ENCODE measurements at regions not wholly inside any gene's neighbourhood (a gene's known extent, or its start where the extent isn't known, plus 50 kb on each side); places are given as distances from the start of the nearest gene placed in this dataset.

GRCh38 chr12:19026034-19026433 lies 103.5 kb upstream of the PLEKHA5 start:
- DNase-seq (ENCODE audit: low read depth), result no peak
- Histone ChIP-seq H3K27ac (ENCODE audit: low read depth, low read length) (no peak overlapping the region), H2AFZ (ENCODE audit: low read depth, low read length) (no peak overlapping the region), H3K36me3 (ENCODE audit: insufficient read depth, low read length) (no peaks in the 10 kb centered on the region), H4K20me1 (ENCODE audit: insufficient read depth, low read length) (no peaks in the 10 kb centered on the region), H3K4me2 (ENCODE audit: low read length) (no peak overlapping the region), H3K27me3 (ENCODE audit: insufficient read depth, low read length) (no peaks in the 10 kb centered on the region), H3K4me3 (ENCODE audit: insufficient read depth, low read depth, low read length) (no peak overlapping the region), H3K4me1 (ENCODE audit: insufficient read depth, low read length) (peaks cover 6% of the 10 kb centered on the region), H3K9me3 (ENCODE audit: insufficient read depth, low read depth, low read length) (no peaks in the 10 kb centered on the region), H3K79me2 (ENCODE audit: insufficient read depth, low read length) (no peaks in the 10 kb centered on the region), H3K9ac (ENCODE audit: low read length) (no peak overlapping the region)
- TF ChIP-seq EZH2 (IDR thresholded peaks at IDR 0.05; ENCODE audit: insufficient read depth, low read length) (no peak), CTCF (IDR thresholded peaks at IDR 0.05; ENCODE audit: insufficient read depth, low read depth, low read length) (no peak)
- H3K27me3 Mint-ChIP-seq (ENCODE audit: low read depth, unreplicated experiment), result no peaks in the 10 kb centered on the region
- no peak for FAIRE-seq
- no peaks in the 10 kb centered on the region for H3K36me3 Mint-ChIP-seq (ENCODE audit: low read depth, unreplicated experiment)
- H3K4me3 Mint-ChIP-seq (ENCODE audit: unreplicated experiment), result no peak overlapping the region
- no peaks in the 10 kb centered on the region for H3K9me3 Mint-ChIP-seq (ENCODE audit: unreplicated experiment)
- peaks cover 20% of the 10 kb centered on the region for H3K4me1 Mint-ChIP-seq (ENCODE audit: low read depth, unreplicated experiment)
- H3K27ac Mint-ChIP-seq (ENCODE audit: unreplicated experiment), result no peak overlapping the region

- peaks cover 10% of the 10 kb centered on the region for H3K4me1 ChIP-seq (ENCODE audit: insufficient read depth, low read length)
- no peaks in the 10 kb centered on the region for H4K20me1 ChIP-seq (ENCODE audit: insufficient read depth, low read length)
- no peak overlapping the region for H3K4me3 ChIP-seq (ENCODE audit: insufficient read depth, low read depth, low read length)
- Mint-ChIP-seq H3K27ac (ENCODE audit: unreplicated experiment) (peak overlapping the region; percentile 20), H3K9me3 (ENCODE audit: unreplicated experiment) (peaks cover 1% of the 10 kb centered on the region), H3K4me1 (ENCODE audit: low read depth, unreplicated experiment) (peaks cover 14% of the 10 kb centered on the region), H3K4me3 (ENCODE audit: unreplicated experiment) (no peak overlapping the region), H3K36me3 (ENCODE audit: low read depth, unreplicated experiment) (no peaks in the 10 kb centered on the region), H3K27me3 (ENCODE audit: low read depth, unreplicated experiment) (no peaks in the 10 kb centered on the region)
- FAIRE-seq, result no peak
- DNase-seq (ENCODE audit: low read depth), result no peak
- no peak overlapping the region for H2AFZ ChIP-seq (ENCODE audit: low read depth, low read length)
- H3K79me2 ChIP-seq (ENCODE audit: insufficient read depth, low read length), result no peaks in the 10 kb centered on the region
- H3K27me3 ChIP-seq (ENCODE audit: insufficient read depth, low read length), result no peaks in the 10 kb centered on the region
- no peak overlapping the region for H3K4me2 ChIP-seq (ENCODE audit: low read length)
- no peaks in the 10 kb centered on the region for H3K9me3 ChIP-seq (ENCODE audit: insufficient read depth, low read depth, low read length)
- H3K27ac ChIP-seq (ENCODE audit: low read depth, low read length), result no peak overlapping the region
- no peaks in the 10 kb centered on the region for H3K36me3 ChIP-seq (ENCODE audit: insufficient read depth, low read length)
- no peak overlapping the region for H3K9ac ChIP-seq (ENCODE audit: low read length)
- no peak for TF ChIP-seq EZH2 (IDR thresholded peaks at IDR 0.05; ENCODE audit: insufficient read depth, low read length)
These were observed 102.7 kb upstream of the PLEKHA5 start for GRCh38 chr12:19026614-19027488.

- peaks cover 12% of the 10 kb centered on the region for H3K4me1 Mint-ChIP-seq (ENCODE audit: low read depth, unreplicated experiment)
- peaks cover 14% of the 10 kb centered on the region for H3K9me3 Mint-ChIP-seq (ENCODE audit: unreplicated experiment)
- no peak for DNase-seq (ENCODE audit: low read depth)
- H3K4me3 Mint-ChIP-seq (ENCODE audit: unreplicated experiment), result no peak overlapping the region
- Histone ChIP-seq H3K9me3 (ENCODE audit: insufficient read depth, low read depth, low read length) (peaks cover 9% of the 10 kb centered on the region), H2AFZ (ENCODE audit: low read depth, low read length) (no peak overlapping the region), H3K4me1 (ENCODE audit: insufficient read depth, low read length) (peaks cover 10% of the 10 kb centered on the region), H3K36me3 (ENCODE audit: insufficient read depth, low read length) (no peaks in the 10 kb centered on the region), H3K4me3 (ENCODE audit: insufficient read depth, low read depth, low read length) (no peak overlapping the region), H3K27ac (ENCODE audit: low read depth, low read length) (peak overlapping the region; percentile 41), H3K79me2 (ENCODE audit: insufficient read depth, low read length) (no peaks in the 10 kb centered on the region), H3K4me2 (ENCODE audit: low read length) (no peak overlapping the region), H3K9ac (ENCODE audit: low read length) (no peak overlapping the region), H3K27me3 (ENCODE audit: insufficient read depth, low read length) (no peaks in the 10 kb centered on the region), H4K20me1 (ENCODE audit: insufficient read depth, low read length) (no peaks in the 10 kb centered on the region)
- FAIRE-seq, result no peak
- H3K27ac Mint-ChIP-seq (ENCODE audit: unreplicated experiment), result peak overlapping the region; percentile 77
- H3K27me3 Mint-ChIP-seq (ENCODE audit: low read depth, unreplicated experiment), result no peaks in the 10 kb centered on the region
- no peaks in the 10 kb centered on the region for H3K36me3 Mint-ChIP-seq (ENCODE audit: low read depth, unreplicated experiment)
- no peak for TF ChIP-seq EZH2 (IDR thresholded peaks at IDR 0.05; ENCODE audit: insufficient read depth, low read length)
- TF ChIP-seq CTCF (IDR thresholded peaks at IDR 0.05; ENCODE audit: insufficient read depth, low read depth, low read length), result no peak
These were observed 99.4 kb upstream of the PLEKHA5 start for GRCh38 chr12:19030180-19030579.

Data from astrocyte (in vitro differentiated cells and primary cell).